Stimulated activated CD8-positive, alpha-beta memory T cell treated with anti-CD3 and anti-CD28 coated beads, Interleukin-7, amount 100 ng/mL, for 1 hour (primary cell): ENCODE measurements at regions not wholly inside any gene's neighbourhood (a gene's known extent, or its start where the extent isn't known, plus 50 kb on each side); places are given as distances from the start of the nearest gene placed in this dataset.

Experiments
- DNase-seq, 2 donors: peaks; one replicate each; pipeline ENCODE4 v3.0.0-alpha.2; 2020; ENCODE audit warnings: low read depth in 2 of 2

DNA sequence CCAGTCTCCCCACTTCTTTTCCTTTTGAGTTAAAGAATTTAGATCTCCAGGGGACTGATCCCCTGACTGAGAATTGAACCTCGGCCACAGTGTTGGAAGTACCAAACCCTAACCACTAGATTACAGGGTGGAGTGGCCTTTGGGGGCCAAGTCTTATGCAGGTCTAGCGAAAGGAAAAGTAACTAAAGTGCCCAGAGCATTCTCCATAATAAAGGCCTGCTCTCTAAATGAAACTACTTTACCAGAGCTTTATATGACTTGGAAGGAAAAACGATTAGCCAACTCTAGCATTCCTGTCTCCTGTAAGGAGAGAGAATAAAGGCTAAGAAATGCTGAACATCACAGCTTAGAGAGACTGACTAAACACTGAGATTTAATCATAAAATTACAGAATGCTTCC, 788.0 kb downstream of the C4orf33 start:
- no peak for DNase-seq

DNA sequence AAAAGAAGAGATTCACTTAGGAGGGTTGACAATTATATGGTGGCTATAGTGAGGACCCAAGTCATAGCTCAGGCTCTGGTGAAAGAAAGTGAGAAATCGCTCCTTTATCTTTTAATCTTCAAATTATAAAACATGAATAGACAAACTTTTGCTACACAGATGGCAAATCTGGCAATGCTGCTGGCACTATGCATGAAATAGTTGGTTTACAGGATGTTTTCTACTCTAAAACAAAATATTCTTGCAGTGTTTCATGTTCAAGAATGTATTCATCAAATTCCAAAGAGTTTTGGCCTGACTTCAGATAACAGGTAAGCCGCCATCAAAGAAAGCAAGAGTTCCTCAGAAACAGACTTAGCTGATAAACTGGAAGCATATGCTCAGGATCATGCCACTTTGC, 801.2 kb downstream of the C4orf33 start:
- no peak for DNase-seq

DNA sequence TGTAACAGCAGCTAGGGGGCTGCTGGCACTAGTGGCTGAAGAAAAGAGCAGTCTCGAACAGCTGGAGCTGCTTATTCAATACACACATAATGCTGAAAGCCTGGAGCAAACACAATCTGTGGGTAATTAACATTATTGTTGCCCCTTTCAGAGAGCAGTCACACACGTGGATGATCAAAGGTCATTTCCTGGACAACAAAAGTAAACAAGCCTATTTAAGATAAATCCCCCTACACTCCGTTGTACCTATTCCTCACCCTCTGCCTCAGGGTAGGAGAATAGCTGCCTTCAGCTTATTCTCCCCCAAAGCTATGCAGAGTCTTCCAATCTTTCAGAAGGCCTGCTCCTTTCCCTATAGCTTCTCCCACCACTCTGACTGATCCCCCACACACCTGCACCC, 803.9 kb downstream of the C4orf33 start:
- DNase-seq: no peak

DNA sequence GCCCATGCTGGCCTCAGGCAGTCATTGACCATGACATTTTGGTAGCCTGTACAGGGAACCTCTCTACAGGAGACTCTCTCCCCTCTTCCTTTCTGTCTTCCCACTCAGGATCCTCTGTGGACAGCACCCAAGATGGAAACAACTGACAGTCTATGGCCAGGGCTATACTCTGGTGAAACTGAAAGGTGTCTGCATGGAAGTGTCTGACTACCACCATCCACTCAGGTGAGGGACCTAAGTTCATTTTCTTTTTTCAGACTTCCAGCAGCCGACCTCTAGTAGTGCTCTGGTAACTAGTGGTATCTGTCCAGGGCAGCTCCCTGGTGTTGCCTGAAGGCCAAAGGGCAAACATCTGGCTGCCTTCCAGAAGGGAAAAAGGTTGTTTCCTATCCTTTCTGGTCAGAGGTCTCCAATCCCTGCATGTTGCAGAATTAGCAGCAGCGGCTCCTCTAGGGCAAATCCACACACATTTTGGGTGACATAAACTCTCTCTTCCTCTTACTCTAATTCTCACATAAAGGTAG, 804.5 kb downstream of the C4orf33 start:
- no peak for DNase-seq

DNA sequence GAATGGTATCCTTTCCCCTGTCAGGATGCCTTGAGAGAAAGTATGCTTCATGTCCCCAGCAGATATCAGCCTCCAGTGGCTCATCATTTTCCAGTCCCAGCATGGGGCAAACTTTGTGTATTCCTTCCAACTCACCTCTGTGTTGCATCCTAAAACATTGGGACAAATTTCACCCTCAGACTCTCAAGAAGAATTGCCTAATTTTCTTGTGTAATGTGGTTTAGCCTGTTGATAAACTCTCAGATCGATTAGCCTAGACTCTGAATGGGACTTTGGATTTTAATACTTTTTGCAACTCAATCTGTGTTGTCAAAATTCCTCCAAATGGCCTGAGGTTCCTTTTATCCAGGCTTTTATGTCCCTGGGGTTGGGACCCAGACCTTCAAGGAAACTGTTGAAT, 805.3 kb downstream of the C4orf33 start:
- no peak for DNase-seq

DNA sequence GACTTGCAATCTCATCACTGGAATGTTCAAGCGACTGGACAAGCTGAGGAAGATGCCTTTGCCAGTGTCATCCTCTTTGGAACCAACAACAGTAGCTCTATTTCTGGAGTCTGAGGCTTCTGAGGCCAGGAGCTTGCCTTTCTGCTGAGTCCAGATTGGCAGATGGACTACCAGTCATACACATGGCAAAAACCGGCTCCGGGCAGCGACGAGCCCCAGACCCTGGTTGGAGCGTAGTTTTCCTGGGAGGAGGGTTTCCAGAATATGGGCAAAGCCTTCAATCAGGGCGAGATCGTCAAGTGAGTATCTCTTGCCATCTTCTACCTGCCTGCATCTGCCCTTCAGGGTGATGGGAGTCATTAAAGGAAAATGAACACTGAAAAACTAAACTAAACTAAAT, 807.9 kb downstream of the C4orf33 start:
- DNase-seq: no peak

DNA sequence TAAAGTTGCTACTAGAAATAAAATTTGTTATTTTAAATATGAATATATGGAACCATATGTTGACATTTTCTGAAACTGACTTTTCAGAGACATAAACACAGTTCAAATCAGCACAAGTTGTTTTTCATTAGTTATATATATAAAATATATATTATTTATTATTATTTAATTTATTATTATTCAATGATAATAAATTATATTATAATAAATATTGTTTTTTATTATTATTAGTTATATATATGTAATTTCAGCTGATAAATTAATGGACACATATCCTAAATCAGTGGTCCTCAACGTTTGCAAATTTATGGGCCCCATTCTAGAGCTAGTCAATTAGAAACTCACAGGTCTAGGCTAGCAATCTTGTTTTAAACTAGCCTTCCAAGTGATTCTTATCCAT, 809.3 kb downstream of the C4orf33 start:
- no peak for DNase-seq

DNA sequence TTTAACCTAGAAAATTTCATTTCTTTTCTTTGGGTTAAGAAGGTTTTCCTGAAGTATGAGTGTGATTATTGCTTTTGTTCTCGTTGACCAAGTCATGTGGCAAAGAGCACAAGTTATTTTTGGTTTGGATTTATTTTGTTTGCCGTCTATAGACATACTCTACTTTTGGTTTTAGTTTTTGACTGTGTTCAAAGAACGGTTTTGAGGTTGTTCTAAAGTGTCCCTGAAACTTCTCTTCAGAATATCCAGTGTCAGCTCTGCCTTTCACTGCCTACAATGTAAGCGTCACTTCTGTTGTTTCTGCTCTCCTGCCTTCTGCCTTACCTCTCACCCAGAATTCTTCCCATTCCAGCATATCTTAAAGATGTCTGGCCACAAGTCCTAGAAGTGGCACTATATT, 812.2 kb downstream of the C4orf33 start:
- no peak for DNase-seq

DNA sequence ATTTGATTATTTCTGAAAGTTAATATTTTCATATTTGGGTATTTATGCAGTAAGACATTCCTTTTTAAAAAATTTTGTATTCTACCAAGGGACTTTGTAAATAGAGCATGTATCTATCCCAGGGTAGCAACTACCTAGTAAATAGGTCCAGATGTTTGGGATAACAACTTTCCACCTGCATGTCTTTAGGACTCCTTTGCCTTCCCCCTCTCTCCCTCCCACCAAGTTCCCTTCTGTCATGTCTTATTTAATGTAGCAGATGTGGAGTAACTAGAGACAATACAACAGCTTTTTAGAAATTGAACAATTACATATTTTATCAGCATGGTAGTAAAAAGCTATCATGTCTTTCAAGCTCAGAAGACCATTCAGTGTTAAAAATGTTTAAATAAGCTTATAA, 821.0 kb downstream of the C4orf33 start:
- DNase-seq: no peak

DNA sequence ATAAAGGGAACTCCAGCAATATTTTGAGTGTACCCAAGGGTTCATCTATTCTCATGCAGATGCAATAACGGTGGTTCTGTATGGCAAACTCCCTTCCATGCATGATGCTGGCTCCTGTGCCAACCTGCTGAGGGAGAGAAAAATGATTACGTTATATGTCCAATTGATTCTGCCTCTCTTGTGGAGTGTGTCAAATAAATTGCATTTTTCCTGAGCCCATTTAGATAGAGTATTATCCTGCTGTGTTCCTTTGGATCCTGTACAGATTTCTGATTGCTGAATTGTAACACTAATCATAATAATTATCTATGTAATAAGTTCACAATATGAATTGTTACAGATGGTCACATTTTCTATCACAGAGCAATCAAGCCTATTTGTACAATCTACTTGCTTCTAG, 821.7 kb downstream of the C4orf33 start:
- no peak for DNase-seq

DNA sequence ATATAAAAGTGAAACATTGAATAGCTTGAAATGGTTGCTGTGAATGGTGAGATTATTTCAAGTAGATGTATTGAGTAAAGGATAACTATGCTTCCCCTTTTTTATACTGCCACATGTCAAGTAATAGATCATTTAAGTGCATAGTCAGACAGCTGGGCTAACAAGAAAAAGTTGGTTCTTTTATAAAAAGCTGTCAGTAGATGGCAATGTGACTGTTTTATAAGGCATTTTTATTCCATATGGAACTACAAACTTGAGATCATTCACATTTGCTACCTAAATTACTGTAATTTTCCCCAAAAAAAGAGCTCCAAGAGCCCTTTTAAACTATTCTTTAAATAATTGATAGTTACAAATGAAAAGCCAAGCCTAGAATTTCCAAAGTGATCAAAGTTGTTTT, 831.0 kb downstream of the C4orf33 start:
- no peak for DNase-seq

DNA sequence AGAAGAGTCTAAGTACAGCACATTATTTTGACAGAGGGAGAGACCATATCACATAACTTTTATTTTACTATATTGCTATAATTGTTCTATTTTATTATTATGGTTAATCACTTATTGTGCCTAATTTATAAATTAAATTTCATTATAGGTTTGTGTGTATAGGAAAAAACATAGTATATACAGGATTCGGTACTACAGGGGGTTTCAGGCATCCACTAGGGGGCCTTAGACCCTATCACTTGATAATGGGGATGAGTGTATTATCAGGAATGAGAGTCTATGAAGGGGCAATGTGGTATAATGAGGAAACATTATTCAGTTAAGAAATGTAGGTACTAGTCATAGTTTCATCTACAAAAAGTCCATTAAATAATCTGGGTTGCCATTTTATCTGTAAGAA, 833.1 kb downstream of the C4orf33 start:
- no peak for DNase-seq

DNA sequence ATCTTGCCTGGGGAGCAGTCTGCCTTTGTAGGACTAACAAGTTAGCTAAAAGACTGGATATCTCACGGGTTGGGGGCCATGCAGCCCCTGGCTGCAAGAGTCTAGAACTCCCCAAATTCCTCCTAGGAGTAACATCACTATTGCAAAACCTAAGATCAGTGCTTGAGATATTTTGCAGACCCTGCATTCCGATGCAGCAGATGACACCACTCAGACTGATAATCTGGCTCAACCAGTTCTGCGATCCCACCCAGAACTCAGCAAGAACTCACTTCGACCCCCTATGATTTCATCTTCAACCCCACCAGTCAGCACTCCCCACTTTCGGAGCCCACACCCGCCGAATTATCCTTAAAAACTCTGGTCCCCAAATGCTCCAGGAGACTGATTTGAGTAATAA, 834.0 kb downstream of the C4orf33 start:
- no peak for DNase-seq

DNA sequence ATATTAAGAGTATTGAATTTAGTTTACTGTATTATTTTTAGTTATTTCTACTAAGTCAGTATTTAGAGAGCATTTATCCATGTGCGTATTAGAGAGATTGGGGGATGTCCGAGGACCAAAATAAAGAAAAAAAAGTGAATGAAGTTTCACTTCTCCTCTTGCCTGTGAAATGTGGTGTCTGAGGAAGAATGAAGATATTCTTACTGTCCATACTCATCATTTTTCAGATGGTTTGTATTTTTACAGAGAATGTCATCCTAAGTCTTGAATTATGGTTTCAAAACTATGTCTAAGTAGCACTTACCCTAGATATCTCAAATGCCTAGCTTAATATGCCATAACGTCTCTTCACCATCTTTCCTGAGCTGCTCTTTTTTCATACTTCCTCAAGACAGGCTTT, 854.3 kb downstream of the C4orf33 start:
- no peak for DNase-seq

DNA sequence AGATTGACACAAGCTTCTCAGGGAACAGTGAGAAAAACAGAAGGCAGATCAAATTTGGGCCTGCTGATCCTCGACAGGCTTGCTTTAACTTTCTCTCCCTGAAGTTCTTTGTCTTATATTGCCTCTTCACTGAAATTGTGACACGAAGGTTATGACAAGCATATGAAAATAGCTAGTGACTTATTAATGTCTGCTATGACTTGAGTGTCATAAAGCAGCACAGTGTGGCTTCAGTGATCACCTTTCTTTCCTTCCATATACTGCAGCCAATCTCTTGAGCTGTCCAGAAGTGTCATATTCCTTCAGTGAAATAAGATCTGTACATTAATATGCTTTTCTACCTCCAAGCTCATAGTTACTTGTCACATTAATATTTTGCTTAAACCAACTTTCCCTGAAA, 870.2 kb downstream of the C4orf33 start:
- DNase-seq: no peak

DNA sequence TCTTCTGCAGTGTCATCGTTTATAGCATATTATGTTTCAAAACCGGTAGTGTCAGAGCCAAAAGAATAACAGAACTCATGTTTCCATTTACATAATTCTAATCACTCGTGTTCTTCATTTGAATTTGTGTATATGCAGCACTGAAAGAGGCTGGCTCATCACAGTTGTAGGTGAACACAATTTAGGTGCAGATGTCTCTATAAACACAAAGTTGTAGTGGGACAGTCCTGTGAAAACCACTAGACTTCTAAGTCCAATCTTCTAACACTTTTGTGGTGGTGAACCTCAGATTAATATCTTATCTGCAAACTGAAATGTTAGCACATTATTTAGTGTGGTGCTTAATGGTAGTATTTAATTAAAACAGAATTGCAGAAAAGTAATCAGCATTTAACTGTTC, 872.4 kb downstream of the C4orf33 start:
- no peak for DNase-seq

DNA sequence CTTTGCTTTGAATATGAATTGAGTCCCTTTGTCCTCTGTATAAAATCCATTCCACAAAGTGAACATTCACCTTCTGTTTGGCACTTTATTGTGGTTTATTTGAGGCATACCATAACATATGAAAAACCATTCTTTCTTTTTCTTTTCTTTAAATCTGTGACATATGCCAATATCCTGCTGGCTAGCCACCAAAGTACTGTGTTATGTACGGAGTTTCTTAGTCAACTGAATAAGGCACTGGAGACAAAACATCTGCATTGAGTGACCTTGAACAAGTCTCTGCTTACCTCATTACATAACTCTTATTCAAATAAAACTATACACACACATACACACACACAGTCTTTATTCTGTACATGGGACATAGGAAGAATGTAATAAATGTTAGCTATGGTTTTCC, 872.8 kb downstream of the C4orf33 start:
- DNase-seq: no peak

DNA sequence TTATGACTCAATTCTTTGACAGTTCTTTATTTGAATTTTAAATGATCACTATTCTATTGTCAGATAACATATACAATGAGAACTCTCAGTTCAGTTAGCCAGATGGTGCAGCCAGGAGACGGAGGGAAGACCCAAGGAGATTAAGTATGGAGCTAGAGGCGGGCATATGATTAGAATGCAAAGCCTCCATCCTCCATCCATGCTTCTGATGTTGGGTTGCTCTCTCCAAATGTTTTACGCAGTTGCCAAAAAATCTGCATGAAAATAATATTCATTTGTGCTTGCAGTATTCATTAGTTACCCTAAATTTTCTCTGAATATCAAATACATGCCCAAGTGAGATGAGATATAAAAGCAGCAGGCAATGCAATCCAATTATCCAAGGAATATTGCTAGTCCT, 874.8 kb downstream of the C4orf33 start:
- DNase-seq: no peak

DNA sequence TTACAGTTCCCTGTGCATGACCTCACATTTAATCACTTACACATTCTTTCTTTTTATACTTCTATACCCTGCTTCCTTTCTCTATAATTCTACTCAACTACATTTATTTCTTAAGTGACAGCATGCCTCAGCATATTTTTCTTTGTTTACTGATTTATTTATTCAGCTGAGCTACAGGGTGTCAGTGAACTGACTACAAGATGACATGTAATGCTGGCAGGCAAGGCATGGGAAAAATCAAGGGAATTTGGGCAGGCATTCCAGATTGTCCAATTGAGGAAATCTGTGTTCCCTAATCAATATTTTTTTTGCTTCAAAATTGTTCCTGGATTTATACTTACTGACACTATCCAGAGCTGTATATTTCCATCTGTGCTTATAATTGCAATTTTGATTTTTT, 875.5 kb downstream of the C4orf33 start:
- DNase-seq: no peak

DNA sequence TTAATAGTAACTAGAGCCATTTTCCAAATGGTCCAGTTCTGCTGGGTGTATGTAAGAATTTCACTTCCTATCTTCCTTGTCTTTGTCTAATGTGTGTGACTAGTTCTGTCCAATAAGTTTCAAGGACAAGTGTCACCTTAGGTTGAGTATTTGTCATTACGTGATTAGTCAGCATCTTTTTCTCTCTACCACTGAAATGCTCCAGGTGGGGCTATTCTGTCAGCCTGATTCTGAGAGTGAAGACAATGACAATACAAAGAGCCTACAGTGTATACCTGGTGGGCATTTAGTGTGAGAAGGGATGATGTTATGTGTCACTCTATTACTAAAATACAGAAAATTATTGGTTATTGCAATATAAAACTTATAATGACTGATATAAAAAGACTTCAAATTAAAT, 876.3 kb downstream of the C4orf33 start:
- no peak for DNase-seq

DNA sequence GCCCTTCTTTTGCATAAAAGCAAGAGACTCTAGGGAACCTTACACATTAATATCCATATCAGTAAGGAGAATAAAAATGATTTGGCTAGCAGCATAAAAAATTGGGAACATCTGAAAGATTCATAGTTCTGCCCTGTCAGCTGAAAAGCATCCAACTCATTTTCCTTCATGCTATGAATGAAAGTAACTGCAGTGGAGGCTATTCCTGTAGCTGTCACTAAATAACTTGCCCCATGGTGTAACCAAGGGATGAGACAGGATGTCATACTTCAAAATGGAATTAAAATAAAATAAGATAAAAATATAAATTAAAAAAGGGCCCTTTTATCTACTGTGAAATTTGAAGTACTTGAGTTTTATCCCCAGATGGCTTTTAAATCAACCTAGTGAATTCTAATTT, 878.8 kb downstream of the C4orf33 start:
- no peak for DNase-seq

DNA sequence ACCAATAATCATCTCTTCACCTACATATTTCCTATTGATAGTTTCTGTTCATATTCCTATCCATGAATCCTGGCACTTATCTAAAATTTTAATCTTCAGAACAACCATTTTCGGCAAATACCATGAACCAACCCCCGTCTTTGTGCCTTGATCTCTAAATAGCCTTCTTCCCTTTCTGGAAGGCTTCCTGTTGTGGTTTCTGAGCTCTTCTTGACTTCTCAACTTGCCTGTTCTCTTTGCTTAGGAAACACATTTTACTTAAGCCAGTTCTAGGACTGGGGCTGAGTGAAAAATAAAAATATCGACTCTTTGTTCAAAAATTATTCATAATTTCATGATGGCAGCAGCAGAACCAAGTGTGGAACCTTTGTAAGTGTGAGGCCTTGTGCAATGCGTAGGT, 882.4 kb downstream of the C4orf33 start:
- no peak for DNase-seq

DNA sequence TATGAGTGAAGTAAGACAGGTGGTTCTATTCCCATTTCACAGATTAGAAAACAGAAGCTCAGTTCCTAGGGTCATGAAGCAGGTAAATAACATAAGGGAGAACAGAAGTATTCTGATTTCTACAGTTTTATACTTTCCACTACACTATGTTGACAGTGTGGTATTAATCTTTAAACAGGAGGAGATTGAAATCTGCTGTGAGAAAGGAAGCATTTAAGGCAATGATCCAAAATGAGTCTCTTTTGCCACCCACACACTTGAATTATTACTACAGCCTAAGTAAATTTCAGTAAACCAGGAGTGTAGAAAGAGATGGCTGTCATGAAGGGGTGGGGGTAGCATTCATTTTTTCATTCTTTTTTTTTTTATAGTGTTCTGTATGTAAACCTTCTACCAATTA, 893.0 kb downstream of the C4orf33 start:
- no peak for DNase-seq

DNA sequence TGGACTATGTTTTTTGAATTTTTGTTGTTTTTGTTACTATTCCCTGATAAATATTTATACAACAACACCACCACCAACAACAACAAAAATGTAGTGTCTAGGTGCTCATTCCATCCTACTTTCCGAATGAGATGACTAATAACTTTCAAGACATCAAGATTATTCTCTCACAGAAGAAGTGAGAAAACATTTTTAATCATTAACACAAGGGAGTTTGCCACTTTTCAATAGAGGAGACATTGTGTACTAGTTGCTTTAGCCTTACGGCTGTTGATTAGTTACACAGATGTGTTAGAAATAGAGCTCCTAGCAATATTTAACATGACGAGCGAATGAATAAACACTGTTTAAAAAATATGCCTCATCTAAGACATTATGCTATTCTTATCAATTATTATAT, 898.8 kb downstream of the C4orf33 start:
- no peak for DNase-seq
